Vagina (tissue), 2 donors: ENCODE measurements at regions not wholly inside any gene's neighbourhood (a gene's known extent, or its start where the extent isn't known, plus 50 kb on each side); places are given as distances from the start of the nearest gene placed in this dataset.

Experiments used
- DNase-seq, 2 donors: peaks; one replicate each; pipeline ENCODE4 v3.0.0-alpha.2; 2017; ENCODE audit errors: extremely low spot score in 2 of 2
- H3K27ac ChIP-seq: fragments of 200-600 bp; sonication (generic); one replicate; pipeline ENCODE4 v1.5.1; 2019
- H3K27me3 ChIP-seq: fragments of 200-600 bp; sonication (generic); one replicate; pipeline ENCODE4 v1.5.1; 2019
- H3K36me3 ChIP-seq, 2 donors: fragments of 200-600 bp; sonication (generic); one replicate each; pipeline ENCODE4 v1.5.1; 2017 to 2019
- H3K4me1 ChIP-seq: fragments of 200-600 bp; sonication (generic); one replicate; pipeline ENCODE4 v1.5.1; 2019
- H3K4me3 ChIP-seq, 2 donors: fragments of 200-600 bp; sonication (generic); 1 replicate in 1 of 2; 2 replicates in 1 of 2; pipeline ENCODE4 v1.5.1; 2016 to 2019
- H3K9me3 ChIP-seq: fragments of 200-600 bp; sonication (generic); one replicate; pipeline ENCODE4 v1.5.1; 2019
- CTCF ChIP-seq, 3 experiments: fragments of 450-650 bp in 2 of 3; fragments of 200-600 bp in 1 of 3; sonication (generic) in 1 of 3; IDR thresholded peaks; one replicate each; pipeline ENCODE4 v1.5.1; 2017 to 2019; ENCODE audit warnings: antibody characterized with exemption in 3 of 3, mild to moderate bottlenecking in 2 of 3, moderate library complexity in 2 of 3
- POLR2A ChIP-seq, 2 donors: fragments of 450-650 bp; IDR thresholded peaks; one replicate each; pipeline ENCODE4 v1.6.1; 2017; ENCODE audit warnings: antibody characterized with exemption in 2 of 2, mild to moderate bottlenecking in 2 of 2, moderate library complexity in 2 of 2
- POLR2AphosphoS5 ChIP-seq, 2 donors: sonication (generic); formaldehyde crosslinking; IDR thresholded peaks; one replicate each; pipeline ENCODE4 v1.9.0; 2017; ENCODE audit warnings: antibody characterized with exemption in 2 of 2, mild to moderate bottlenecking in 2 of 2, low read depth in 1 of 2; ENCODE audit not compliant: insufficient read depth in 1 of 2
- intact Hi-C: fragments of 100-400 bp; cut with DNase I; formaldehyde crosslinking; loops from one replicate; pipeline ENCODE4 v1.15.1; 2023

- no peak for TF ChIP-seq CTCF (IDR thresholded peaks at IDR 0.05)
- no peak for TF ChIP-seq POLR2A (IDR thresholded peaks at IDR 0.05)
- no peak for TF ChIP-seq POLR2AphosphoS5 (IDR thresholded peaks at IDR 0.05; ENCODE audit: insufficient read depth in 1 of 2, low read depth in 1 of 2)
- no peaks in the 10 kb centered on the region for H3K36me3 ChIP-seq
- no peaks in the 10 kb centered on the region for H3K4me1 ChIP-seq
- no peaks in the 10 kb centered on the region for H3K27me3 ChIP-seq
- intact Hi-C loops = no loop called here
- no peaks in the 10 kb centered on the region for H3K9me3 ChIP-seq
- no peak overlapping the region for H3K4me3 ChIP-seq
- no peak for DNase-seq
- no peak overlapping the region for H3K27ac ChIP-seq
Measured at GRCh38 chr2:8452979-8453903, 228.6 kb upstream of the ID2 start.

GRCh38 chr2:8453904-8454302 is 228.0 kb upstream of the ID2 start:
- intact Hi-C loops = no loop called here
- no peak for DNase-seq
- no peak overlapping the region for H3K27ac ChIP-seq
- no peak for TF ChIP-seq CTCF (IDR thresholded peaks at IDR 0.05)
- peak in 1 of 2 donors; percentile 14 for TF ChIP-seq POLR2AphosphoS5 (IDR thresholded peaks at IDR 0.05; ENCODE audit: insufficient read depth in 1 of 2, low read depth in 1 of 2)
- no peak overlapping the region for H3K4me3 ChIP-seq
- no peaks in the 10 kb centered on the region for H3K27me3 ChIP-seq
- H3K36me3 ChIP-seq = no peaks in the 10 kb centered on the region
- no peaks in the 10 kb centered on the region for H3K4me1 ChIP-seq
- H3K9me3 ChIP-seq = no peaks in the 10 kb centered on the region

- Histone ChIP-seq H3K9me3 (no peaks in the 10 kb centered on the region), H3K4me1 (no peaks in the 10 kb centered on the region), H3K27me3 (no peaks in the 10 kb centered on the region), H3K27ac (no peak overlapping the region), H3K36me3 (no peaks in the 10 kb centered on the region), H3K4me3 (no peak overlapping the region)
- intact Hi-C loops = no loop called here
- TF ChIP-seq CTCF (IDR thresholded peaks at IDR 0.05) (no peak), POLR2AphosphoS5 (IDR thresholded peaks at IDR 0.05; ENCODE audit: insufficient read depth in 1 of 2, low read depth in 1 of 2) (no peak), POLR2A (IDR thresholded peaks at IDR 0.05) (no peak)
- no peak for DNase-seq
Measured at GRCh38 chr2:8454797-8455196, 227.1 kb upstream of the ID2 start.

- no peaks in the 10 kb centered on the region for H3K27me3 ChIP-seq
- DNase-seq = no peak
- H3K27ac ChIP-seq = no peak overlapping the region
- H3K36me3 ChIP-seq = no peaks in the 10 kb centered on the region
- TF ChIP-seq CTCF (IDR thresholded peaks at IDR 0.05) (no peak), POLR2AphosphoS5 (IDR thresholded peaks at IDR 0.05; ENCODE audit: insufficient read depth in 1 of 2, low read depth in 1 of 2) (no peak), POLR2A (IDR thresholded peaks at IDR 0.05) (no peak)
- H3K4me1 ChIP-seq = no peaks in the 10 kb centered on the region
- no peaks in the 10 kb centered on the region for H3K9me3 ChIP-seq
- H3K4me3 ChIP-seq = peak overlapping the region in 1 of 2 donors; percentile 5
- intact Hi-C loops = no loop called here
Measured at GRCh38 chr2:8455236-8456150, 226.4 kb upstream of the ID2 start.
